ENCODE measurements at regions not wholly inside any gene's neighbourhood (a gene's known extent, or its start where the extent isn't known, plus 50 kb on each side); places are given as distances from the start of the nearest gene placed in this dataset.

DNA sequence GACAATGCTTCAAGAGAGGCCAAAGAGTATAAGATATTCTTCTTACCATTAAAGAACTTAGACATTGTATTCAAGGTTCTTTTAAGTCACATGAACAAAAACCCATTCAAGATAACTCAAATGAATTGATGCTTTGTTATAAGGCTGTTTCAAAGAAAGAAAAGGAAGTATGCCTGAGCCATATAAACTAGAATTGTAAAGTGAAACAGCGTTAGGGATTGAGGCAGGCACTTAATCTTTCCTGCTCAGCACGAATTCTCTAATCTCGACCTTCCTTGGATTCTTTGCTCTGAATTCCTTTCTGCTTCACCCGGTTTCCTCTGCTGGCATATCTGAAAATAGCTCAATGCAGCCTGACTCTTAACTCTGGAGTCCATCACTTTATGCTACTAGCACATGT is 595.4 kb downstream of the DIAPH3 start:
- Histone ChIP-seq H3K36me3 (ENCODE audit: control insufficient read depth in 1 of 2, insufficient read depth in 2 of 2, low read length in 2 of 2) (peaks cover 0 to 1% of the 10 kb centered on the region in 2 experiments), H2BK12ac (ENCODE audit: low read length) (no peak overlapping the region), H4K12ac (ENCODE audit: low read depth, low read length) (no peak overlapping the region), H3K79me1 (ENCODE audit: low read length) (peaks cover 2% of the 10 kb centered on the region), H3K14ac (ENCODE audit: low read length) (no peak overlapping the region), H2BK5ac (ENCODE audit: low read depth, low read length, poor library complexity) (no peak overlapping the region), H4K8ac (ENCODE audit: low read depth, low read length) (no peak overlapping the region), H3K27ac (ENCODE audit: low read depth, low read length) (no peak overlapping the region), H3K18ac (ENCODE audit: low read length) (no peak overlapping the region), H3K4me2 (ENCODE audit: low read length) (no peak overlapping the region), H3K4ac (ENCODE audit: low read depth, low read length) (no peak overlapping the region), H3K27me3 (ENCODE audit: insufficient read depth, low read length) (no peaks in the 10 kb centered on the region), H3K9me3 (ENCODE audit: insufficient read depth, low read depth, low read length) (peaks cover 5% of the 10 kb centered on the region), H3K79me2 (ENCODE audit: control insufficient read depth, insufficient read depth, low read length, poor library complexity) (no peaks in the 10 kb centered on the region), H3K9ac (ENCODE audit: low read length) (no peak overlapping the region), H3K23ac (ENCODE audit: low read length) (no peak overlapping the region), H2BK120ac (ENCODE audit: insufficient read depth, low read length, poor library complexity) (no peak overlapping the region), H2AFZ (ENCODE audit: insufficient read depth, low read length, poor library complexity) (no peak overlapping the region), H2AK5ac (ENCODE audit: low read length) (no peak overlapping the region), H3K4me3 (ENCODE audit: low read depth, low read length) (no peak overlapping the region), H4K91ac (ENCODE audit: low read depth, low read length) (no peak overlapping the region), H3K4me1 (ENCODE audit: control insufficient read depth in 1 of 2, insufficient read depth in 2 of 2, low read length in 2 of 2) (peaks cover 0 to 2% of the 10 kb centered on the region in 2 experiments)
- no CpG with 5 or more reads among the region's 4 CpGs for WGBS (ENCODE audit: extremely low coverage, insufficient coverage, insufficient read length)
- DNase-seq = no peak

DNA sequence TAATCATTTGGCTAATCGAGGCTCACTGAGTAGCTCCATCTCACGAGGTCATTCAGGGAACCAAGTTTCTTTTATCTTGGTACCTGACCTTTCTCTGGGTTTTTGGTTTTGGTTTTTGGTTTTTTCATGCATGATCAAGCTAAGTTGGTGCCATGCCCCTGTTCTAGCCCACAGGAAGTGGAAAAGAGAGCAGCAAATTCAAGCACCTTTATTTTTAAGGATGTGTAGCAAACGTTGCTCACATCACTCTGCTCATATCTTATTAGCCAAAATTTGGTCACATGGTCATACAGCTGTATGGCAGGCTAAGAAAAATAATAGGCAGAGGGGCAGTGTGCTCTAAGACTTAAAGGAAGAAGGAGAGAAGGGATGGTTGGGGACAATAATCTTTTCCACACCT is 593.5 kb downstream of the DIAPH3 start:
- H2AK5ac ChIP-seq (ENCODE audit: low read length) = no peak overlapping the region
- H3K9me3 ChIP-seq (ENCODE audit: insufficient read depth, low read depth, low read length) = peaks cover 5% of the 10 kb centered on the region
- H3K9ac ChIP-seq (ENCODE audit: low read length) = no peak overlapping the region
- H3K4me3 ChIP-seq (ENCODE audit: low read depth, low read length) = no peak overlapping the region
- H3K4me1 ChIP-seq (ENCODE audit: control insufficient read depth in 1 of 2, insufficient read depth in 2 of 2, low read length in 2 of 2) = peaks cover 0 to 2% of the 10 kb centered on the region in 2 experiments
- H2BK120ac ChIP-seq (ENCODE audit: insufficient read depth, low read length, poor library complexity) = no peak overlapping the region
- H3K27ac ChIP-seq (ENCODE audit: low read depth, low read length) = no peak overlapping the region
- no peak overlapping the region for H2BK12ac ChIP-seq (ENCODE audit: low read length)
- no peaks in the 10 kb centered on the region for H3K36me3 ChIP-seq (ENCODE audit: control insufficient read depth in 1 of 2, insufficient read depth in 2 of 2, low read length in 2 of 2)
- H3K27me3 ChIP-seq (ENCODE audit: insufficient read depth, low read length) = no peaks in the 10 kb centered on the region
- no peak overlapping the region for H3K4me2 ChIP-seq (ENCODE audit: low read length)
- no peak overlapping the region for H4K12ac ChIP-seq (ENCODE audit: low read depth, low read length)
- WGBS (ENCODE audit: extremely low coverage, insufficient coverage, insufficient read length) = no CpG with 5 or more reads among the region's 3 CpGs
- no peak overlapping the region for H2AFZ ChIP-seq (ENCODE audit: insufficient read depth, low read length, poor library complexity)
- H3K79me1 ChIP-seq (ENCODE audit: low read length) = peaks cover 2% of the 10 kb centered on the region
- no peak overlapping the region for H4K91ac ChIP-seq (ENCODE audit: low read depth, low read length)
- H3K18ac ChIP-seq (ENCODE audit: low read length) = no peak overlapping the region
- no peak overlapping the region for H3K4ac ChIP-seq (ENCODE audit: low read depth, low read length)
- H3K14ac ChIP-seq (ENCODE audit: low read length) = no peak overlapping the region
- no peak overlapping the region for H3K23ac ChIP-seq (ENCODE audit: low read length)
- no peak for DNase-seq
- H4K8ac ChIP-seq (ENCODE audit: low read depth, low read length) = no peak overlapping the region
- H3K79me2 ChIP-seq (ENCODE audit: control insufficient read depth, insufficient read depth, low read length, poor library complexity) = no peaks in the 10 kb centered on the region
- H2BK5ac ChIP-seq (ENCODE audit: low read depth, low read length, poor library complexity) = no peak overlapping the region

DNA sequence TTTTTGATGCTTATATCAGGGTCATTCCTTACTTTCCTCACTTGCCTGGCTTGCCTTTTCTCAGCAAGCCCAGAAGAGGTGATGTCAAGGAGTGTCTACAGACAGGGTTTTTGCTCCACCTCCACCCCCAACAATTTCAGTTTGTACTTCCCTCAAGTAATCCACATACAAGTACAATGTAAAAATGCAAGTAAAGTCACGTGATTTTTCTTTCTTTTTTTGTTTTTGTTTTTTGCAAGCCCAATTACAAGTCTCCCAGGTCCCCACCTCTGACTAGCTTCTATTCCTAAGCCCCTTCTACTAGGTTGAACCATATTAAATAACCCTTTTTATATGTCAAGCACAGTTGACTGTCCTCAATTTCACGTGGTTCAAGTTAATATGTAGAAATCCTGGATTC is 579.6 kb downstream of the DIAPH3 start:
- no peak overlapping the region for H3K23ac ChIP-seq (ENCODE audit: low read length)
- H3K4me1 ChIP-seq (ENCODE audit: control insufficient read depth in 1 of 2, insufficient read depth in 2 of 2, low read length in 2 of 2) = peaks cover 6 to 9% of the 10 kb centered on the region in 2 experiments
- H3K79me1 ChIP-seq (ENCODE audit: low read length) = peaks cover 9% of the 10 kb centered on the region
- no peak overlapping the region for H4K91ac ChIP-seq (ENCODE audit: low read depth, low read length)
- H4K12ac ChIP-seq (ENCODE audit: low read depth, low read length) = no peak overlapping the region
- no peaks in the 10 kb centered on the region for H3K9me3 ChIP-seq (ENCODE audit: insufficient read depth, low read depth, low read length)
- no peak overlapping the region for H3K4me3 ChIP-seq (ENCODE audit: low read depth, low read length)
- H3K4me2 ChIP-seq (ENCODE audit: low read length) = no peak overlapping the region
- no peak overlapping the region for H2AK5ac ChIP-seq (ENCODE audit: low read length)
- H3K27ac ChIP-seq (ENCODE audit: low read depth, low read length) = no peak overlapping the region
- no peak overlapping the region for H2BK12ac ChIP-seq (ENCODE audit: low read length)
- H2AFZ ChIP-seq (ENCODE audit: insufficient read depth, low read length, poor library complexity) = no peak overlapping the region
- H2BK5ac ChIP-seq (ENCODE audit: low read depth, low read length, poor library complexity) = no peak overlapping the region
- H3K27me3 ChIP-seq (ENCODE audit: insufficient read depth, low read length) = no peaks in the 10 kb centered on the region
- H3K4ac ChIP-seq (ENCODE audit: low read depth, low read length) = no peak overlapping the region
- no peak overlapping the region for H3K9ac ChIP-seq (ENCODE audit: low read length)
- H3K79me2 ChIP-seq (ENCODE audit: control insufficient read depth, insufficient read depth, low read length, poor library complexity) = no peaks in the 10 kb centered on the region
- no peak for DNase-seq
- H2BK120ac ChIP-seq (ENCODE audit: insufficient read depth, low read length, poor library complexity) = no peak overlapping the region
- no peak overlapping the region for H3K18ac ChIP-seq (ENCODE audit: low read length)
- no peak overlapping the region for H3K14ac ChIP-seq (ENCODE audit: low read length)
- no peaks in the 10 kb centered on the region for H3K36me3 ChIP-seq (ENCODE audit: control insufficient read depth in 1 of 2, insufficient read depth in 2 of 2, low read length in 2 of 2)
- no peak overlapping the region for H4K8ac ChIP-seq (ENCODE audit: low read depth, low read length)
- no CpG with 5 or more reads among the region's 2 CpGs for WGBS (ENCODE audit: extremely low coverage, insufficient coverage, insufficient read length)

- Histone ChIP-seq H3K14ac (ENCODE audit: low read length) (no peak overlapping the region), H4K8ac (ENCODE audit: low read depth, low read length) (no peak overlapping the region), H3K23ac (ENCODE audit: low read length) (no peak overlapping the region), H3K36me3 (ENCODE audit: control insufficient read depth in 1 of 2, insufficient read depth in 2 of 2, low read length in 2 of 2) (no peaks in the 10 kb centered on the region), H3K4me3 (ENCODE audit: low read depth, low read length) (no peak overlapping the region), H3K27me3 (ENCODE audit: insufficient read depth, low read length) (no peaks in the 10 kb centered on the region), H2AFZ (ENCODE audit: insufficient read depth, low read length, poor library complexity) (no peak overlapping the region), H3K4ac (ENCODE audit: low read depth, low read length) (no peak overlapping the region), H2BK5ac (ENCODE audit: low read depth, low read length, poor library complexity) (no peak overlapping the region), H4K12ac (ENCODE audit: low read depth, low read length) (no peak overlapping the region), H3K9ac (ENCODE audit: low read length) (no peak overlapping the region), H3K79me1 (ENCODE audit: low read length) (peaks cover 9% of the 10 kb centered on the region), H2AK5ac (ENCODE audit: low read length) (no peak overlapping the region), H2BK12ac (ENCODE audit: low read length) (no peak overlapping the region), H3K18ac (ENCODE audit: low read length) (no peak overlapping the region), H3K79me2 (ENCODE audit: control insufficient read depth, insufficient read depth, low read length, poor library complexity) (no peaks in the 10 kb centered on the region), H3K4me1 (ENCODE audit: control insufficient read depth in 1 of 2, insufficient read depth in 2 of 2, low read length in 2 of 2) (peaks cover 6 to 9% of the 10 kb centered on the region in 2 experiments), H3K27ac (ENCODE audit: low read depth, low read length) (peak overlapping the region; percentile 19), H3K9me3 (ENCODE audit: insufficient read depth, low read depth, low read length) (no peaks in the 10 kb centered on the region), H4K91ac (ENCODE audit: low read depth, low read length) (no peak overlapping the region), H3K4me2 (ENCODE audit: low read length) (no peak overlapping the region), H2BK120ac (ENCODE audit: insufficient read depth, low read length, poor library complexity) (no peak overlapping the region)
- DNase-seq = peak in 1 of 2 donors; percentile 26
- no CpG with 5 or more reads among the region's 10 CpGs for WGBS (ENCODE audit: extremely low coverage, insufficient coverage, insufficient read length)
These were observed 578.7 kb downstream of the DIAPH3 start for GRCh38 chr13:59584761-59585670.

All from trophoblast cell (in vitro differentiated cells and primary cell).